Lower leg skin (tissue), 3 donors: ENCODE measurements at regions not wholly inside any gene's neighbourhood (a gene's known extent, or its start where the extent isn't known, plus 50 kb on each side); places are given as distances from the start of the nearest gene placed in this dataset.

Source experiments
- POLR2A ChIP-seq, 2 donors: fragments of 450-650 bp; IDR thresholded peaks; one replicate each; pipeline ENCODE4 v1.6.1; 2016 to 2017; ENCODE audit warnings: antibody characterized with exemption in 2 of 2, mild to moderate bottlenecking in 1 of 2, moderate library complexity in 1 of 2
- TF ChIP-seq, protein P1 (sequence below), 3 donors: fragments of 450-650 bp; IDR thresholded peaks; one replicate each; pipeline ENCODE4 v1.5.1; 2016; ENCODE audit warnings: antibody characterized with exemption in 3 of 3, mild to moderate bottlenecking in 3 of 3, moderate library complexity in 2 of 3

DNA sequence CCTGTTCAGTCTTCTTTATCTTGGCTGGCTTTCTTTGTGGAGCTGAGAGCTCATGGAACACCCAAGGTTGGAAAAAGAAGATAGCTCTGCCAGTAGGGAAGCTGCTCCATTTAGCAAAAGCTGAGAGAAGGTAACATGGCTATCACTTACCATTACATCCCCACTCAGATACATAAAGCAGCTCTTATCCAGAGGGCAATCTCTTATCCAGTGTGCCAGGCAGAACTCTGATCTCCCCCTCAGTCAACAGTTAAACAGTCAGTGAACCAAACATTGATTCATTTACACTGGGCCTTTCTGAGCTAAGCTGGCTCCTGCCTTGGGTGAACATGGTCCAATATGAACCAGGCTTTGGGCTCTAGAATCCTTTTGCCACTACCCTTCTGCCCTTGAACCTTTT lies 624.2 kb downstream of the NTRK3 start:
- TF ChIP-seq, protein P1, sequence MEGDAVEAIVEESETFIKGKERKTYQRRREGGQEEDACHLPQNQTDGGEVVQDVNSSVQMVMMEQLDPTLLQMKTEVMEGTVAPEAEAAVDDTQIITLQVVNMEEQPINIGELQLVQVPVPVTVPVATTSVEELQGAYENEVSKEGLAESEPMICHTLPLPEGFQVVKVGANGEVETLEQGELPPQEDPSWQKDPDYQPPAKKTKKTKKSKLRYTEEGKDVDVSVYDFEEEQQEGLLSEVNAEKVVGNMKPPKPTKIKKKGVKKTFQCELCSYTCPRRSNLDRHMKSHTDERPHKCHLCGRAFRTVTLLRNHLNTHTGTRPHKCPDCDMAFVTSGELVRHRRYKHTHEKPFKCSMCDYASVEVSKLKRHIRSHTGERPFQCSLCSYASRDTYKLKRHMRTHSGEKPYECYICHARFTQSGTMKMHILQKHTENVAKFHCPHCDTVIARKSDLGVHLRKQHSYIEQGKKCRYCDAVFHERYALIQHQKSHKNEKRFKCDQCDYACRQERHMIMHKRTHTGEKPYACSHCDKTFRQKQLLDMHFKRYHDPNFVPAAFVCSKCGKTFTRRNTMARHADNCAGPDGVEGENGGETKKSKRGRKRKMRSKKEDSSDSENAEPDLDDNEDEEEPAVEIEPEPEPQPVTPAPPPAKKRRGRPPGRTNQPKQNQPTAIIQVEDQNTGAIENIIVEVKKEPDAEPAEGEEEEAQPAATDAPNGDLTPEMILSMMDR (IDR thresholded peaks at IDR 0.05), result no peak
- TF ChIP-seq POLR2A (IDR thresholded peaks at IDR 0.05), result no peak
